B cell (primary cell): ENCODE measurements at regions not wholly inside any gene's neighbourhood (a gene's known extent, or its start where the extent isn't known, plus 50 kb on each side); places are given as distances from the start of the nearest gene placed in this dataset.

ENCODE experiments used
- EZH2 ChIP-seq: IDR thresholded peaks from 2 replicates; pipeline ENCODE4 v1.6.1; 2012; ENCODE audit warnings: borderline replicate concordance, low read depth, mild to moderate bottlenecking, moderate library complexity, low read length; ENCODE audit not compliant: insufficient read depth, poor library complexity, severe bottlenecking
- TF ChIP-seq, protein P1 (sequence below): fragments of 200-600 bp; IDR thresholded peaks from one replicate; pipeline ENCODE4 v1.8.0; 2022; ENCODE audit warnings: antibody characterized with exemption, mild to moderate bottlenecking

DNA sequence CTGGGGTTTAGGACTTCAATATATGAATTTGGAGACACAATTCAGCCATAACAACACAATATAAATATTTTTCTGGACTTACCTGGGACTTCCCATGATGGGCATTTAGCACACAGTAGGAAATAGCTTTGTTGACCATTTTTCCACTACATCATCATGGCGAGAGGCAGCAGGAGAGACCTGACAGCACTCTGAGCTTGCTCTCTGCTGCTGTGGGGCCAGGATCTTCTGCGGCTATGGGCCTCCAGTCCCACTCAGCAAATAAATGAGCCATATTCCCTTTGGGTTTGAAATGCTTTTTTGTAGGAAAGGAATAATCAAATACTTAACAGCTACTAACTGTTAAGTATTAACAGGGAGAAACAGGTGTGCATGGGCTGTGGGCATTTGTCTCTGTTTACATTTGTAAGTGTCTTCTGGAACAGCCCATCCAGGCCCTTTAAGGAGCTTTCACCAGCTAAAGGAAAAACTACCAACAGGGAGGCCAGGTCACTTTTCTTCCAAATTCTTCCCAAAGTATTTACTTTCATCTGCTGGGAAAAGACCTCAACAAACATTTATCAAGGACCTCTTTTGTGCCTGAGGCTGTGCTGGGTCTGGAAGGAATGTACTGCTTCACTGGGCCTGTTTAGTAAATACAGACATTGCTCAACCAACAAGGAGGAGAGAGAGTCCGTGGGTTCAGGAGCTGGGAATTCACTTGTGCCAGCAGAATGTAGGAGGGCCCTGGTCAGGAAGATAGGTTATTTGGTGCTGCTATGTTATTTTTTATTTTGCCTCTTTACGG lies 133.2 kb downstream of the LRIG2 start:
- TF ChIP-seq EZH2: no peak
- TF ChIP-seq, protein P1, sequence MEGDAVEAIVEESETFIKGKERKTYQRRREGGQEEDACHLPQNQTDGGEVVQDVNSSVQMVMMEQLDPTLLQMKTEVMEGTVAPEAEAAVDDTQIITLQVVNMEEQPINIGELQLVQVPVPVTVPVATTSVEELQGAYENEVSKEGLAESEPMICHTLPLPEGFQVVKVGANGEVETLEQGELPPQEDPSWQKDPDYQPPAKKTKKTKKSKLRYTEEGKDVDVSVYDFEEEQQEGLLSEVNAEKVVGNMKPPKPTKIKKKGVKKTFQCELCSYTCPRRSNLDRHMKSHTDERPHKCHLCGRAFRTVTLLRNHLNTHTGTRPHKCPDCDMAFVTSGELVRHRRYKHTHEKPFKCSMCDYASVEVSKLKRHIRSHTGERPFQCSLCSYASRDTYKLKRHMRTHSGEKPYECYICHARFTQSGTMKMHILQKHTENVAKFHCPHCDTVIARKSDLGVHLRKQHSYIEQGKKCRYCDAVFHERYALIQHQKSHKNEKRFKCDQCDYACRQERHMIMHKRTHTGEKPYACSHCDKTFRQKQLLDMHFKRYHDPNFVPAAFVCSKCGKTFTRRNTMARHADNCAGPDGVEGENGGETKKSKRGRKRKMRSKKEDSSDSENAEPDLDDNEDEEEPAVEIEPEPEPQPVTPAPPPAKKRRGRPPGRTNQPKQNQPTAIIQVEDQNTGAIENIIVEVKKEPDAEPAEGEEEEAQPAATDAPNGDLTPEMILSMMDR: no peak
